HepG2 (cell line): ENCODE measurements at regions not wholly inside any gene's neighbourhood (a gene's known extent, or its start where the extent isn't known, plus 50 kb on each side); places are given as distances from the start of the nearest gene placed in this dataset.

Experiments
- ASH2L ChIP-seq: fragments of 300-600, 200-600 bp; sonication (generic); IDR thresholded peaks from 2 replicates; pipeline ENCODE4 v1.7.0; 2017; ENCODE audit warnings: low read depth, mild to moderate bottlenecking, moderate library complexity, mixed read lengths, low read length; ENCODE audit not compliant: insufficient read length
- FOXO4 ChIP-seq: sonication (generic); formaldehyde crosslinking; conservative IDR thresholded peaks from 2 replicates; pipeline ENCODE4 v1.8.1; 2023; ENCODE audit warnings: missing genetic modification reagents
- HNRNPUL1 ChIP-seq: fragments of 200-400 bp; formaldehyde crosslinking; IDR thresholded peaks from 2 replicates; pipeline ENCODE4 v1.6.1; 2017; ENCODE audit warnings: low read depth, mild to moderate bottlenecking, low read length, moderate library complexity
- HOXA5 ChIP-seq: sonication (generic); formaldehyde crosslinking; IDR thresholded peaks from 2 replicates; pipeline ENCODE4 v1.4.0; 2020; ENCODE audit warnings: missing genetic modification reagents
- HOXA7 ChIP-seq: sonication (generic); formaldehyde crosslinking; IDR thresholded peaks from 2 replicates; pipeline ENCODE4 v1.8.1; 2022; ENCODE audit warnings: mild to moderate bottlenecking, missing genetic modification reagents, moderate library complexity
- MLXIP ChIP-seq: sonication (generic); formaldehyde crosslinking; IDR thresholded peaks from 2 replicates; pipeline ENCODE4 v1.9.0; 2021; ENCODE audit warnings: missing genetic modification reagents, borderline replicate concordance
- NFYB ChIP-seq: sonication (generic); formaldehyde crosslinking; IDR thresholded peaks from 2 replicates; pipeline ENCODE4 v1.4.0; 2020; ENCODE audit warnings: missing genetic modification reagents
- PLRG1 ChIP-seq: fragments of 450-650 bp; conservative IDR thresholded peaks from 2 replicates; pipeline ENCODE4 v1.6.1; 2016
- RNF219 ChIP-seq: sonication (generic); formaldehyde crosslinking; IDR thresholded peaks from 2 replicates; pipeline ENCODE4 v1.5.0; 2020; ENCODE audit warnings: mild to moderate bottlenecking, missing genetic modification reagents
- SRSF1 ChIP-seq: fragments of 200-400 bp; formaldehyde crosslinking; optimal IDR thresholded peaks from 2 replicates; pipeline ENCODE3; 2017; ENCODE audit warnings: mild to moderate bottlenecking, low read depth, low read length, moderate library complexity
- TFDP1 ChIP-seq: IDR thresholded peaks from 2 replicates; pipeline ENCODE4 v1.6.1; 2016; ENCODE audit warnings: missing compliant biosample characterization, missing genetic modification reagents, borderline replicate concordance
- ZHX2 ChIP-seq, 2 experiments: sonication (generic) in 1 of 2; formaldehyde crosslinking in 1 of 2; IDR thresholded peaks; 2 replicates each; pipeline versions ENCODE4 v1.6.1 to v1.9.0; 2014 to 2022; ENCODE audit warnings: antibody characterized with exemption in 1 of 2, borderline replicate concordance in 1 of 2, inconsistent platforms in 1 of 2, low read depth in 1 of 2, missing genetic modification reagents in 1 of 2
- ZNF143 ChIP-seq: sonication (generic); formaldehyde crosslinking; IDR thresholded peaks from 2 replicates; pipeline ENCODE4 v1.4.0; 2020; ENCODE audit warnings: missing genetic modification reagents
- ZNF564 ChIP-seq: sonication (generic); formaldehyde crosslinking; IDR thresholded peaks from 2 replicates; pipeline ENCODE4 v1.8.1; 2023; ENCODE audit warnings: mild to moderate bottlenecking, missing genetic modification reagents

GRCh38 chr2:12456293-12457106 is 260.2 kb upstream of the TRIB2 start (continued):
- no peak for TF ChIP-seq FOXO4 (CRISPR knock-in tag)
- peak; percentile 42 for TF ChIP-seq ASH2L
- no peak for TF ChIP-seq MLXIP (CRISPR knock-in tag)
- TF ChIP-seq HOXA5 (CRISPR knock-in tag): no peak
- no peak for TF ChIP-seq NFYB (CRISPR knock-in tag)
- no peak for TF ChIP-seq ZNF143 (CRISPR knock-in tag)
- TF ChIP-seq ZHX2 (IDR thresholded peaks at IDR 0.05; ENCODE audit: low read depth): no peak
- no peak for TF ChIP-seq ZHX2 (CRISPR knock-in tag; IDR thresholded peaks at IDR 0.05; ENCODE audit: borderline replicate concordance)
- no peak for TF ChIP-seq ZNF564 (CRISPR knock-in tag)
- TF ChIP-seq TFDP1 (CRISPR knock-in tag): no peak
- TF ChIP-seq HNRNPUL1: no peak
- no peak for TF ChIP-seq PLRG1
- TF ChIP-seq HOXA7 (CRISPR knock-in tag): no peak
- TF ChIP-seq RNF219: no peak
- no peak for TF ChIP-seq SRSF1
